ENCODE measurements at regions not wholly inside any gene's neighbourhood (a gene's known extent, or its start where the extent isn't known, plus 50 kb on each side); places are given as distances from the start of the nearest gene placed in this dataset.

- H3K4me2 ChIP-seq, result no peak overlapping the region
Observed at GRCh38 chr10:10165415-10165814, 852.3 kb upstream of the CELF2 start.

DNA sequence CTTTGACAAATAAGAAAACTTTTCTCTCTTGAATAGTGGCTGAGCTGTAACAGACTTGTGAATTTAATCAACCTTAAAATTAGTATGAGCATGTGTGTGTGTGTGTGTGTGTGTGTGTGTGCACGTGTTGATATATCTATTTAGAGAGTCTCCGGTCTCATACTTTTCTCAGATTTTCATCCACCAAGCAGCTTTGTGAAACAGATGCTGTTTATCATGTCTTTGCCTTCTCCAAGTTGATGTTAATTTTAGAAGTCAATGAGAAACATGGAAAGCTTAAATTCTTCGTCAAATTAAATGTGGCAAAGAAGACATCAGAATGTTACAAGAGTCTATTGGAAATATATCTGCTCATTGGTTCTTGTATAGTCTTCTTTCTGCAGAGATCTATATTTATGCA is 839.2 kb upstream of the CELF2 start:
- no peak overlapping the region for H3K27ac ChIP-seq
- WGBS (ENCODE audit: low lambda C conversion rate, missing lambda C conversion rate), result 94% methylated on average over 3 of the region's 3 CpGs
- no peaks in the 10 kb centered on the region for H3K9me2 ChIP-seq (replicated peaks; ENCODE audit: insufficient read depth)

More at GRCh38 chr10:10165415-10165814, 852.3 kb upstream of the CELF2 start:
- Histone ChIP-seq H4K20me1 (ENCODE audit: insufficient read depth, poor library complexity, severe bottlenecking) (no peaks in the 10 kb centered on the region), H3K4me3 (no peak overlapping the region), H3K27ac (no peak overlapping the region), H3K27me3 (no peaks in the 10 kb centered on the region), H3K9me3 (ENCODE audit: low read depth) (no peaks in the 10 kb centered on the region), H2AFZ (no peak overlapping the region), H3K9me2 (replicated peaks; ENCODE audit: insufficient read depth) (no peaks in the 10 kb centered on the region), H3K36me3 (replicated peaks; ENCODE audit: insufficient read depth, low read depth) (no peaks in the 10 kb centered on the region), H3K79me2 (no peaks in the 10 kb centered on the region), H3K4me1 (ENCODE audit: insufficient read depth) (no peaks in the 10 kb centered on the region)
- WGBS (ENCODE audit: low lambda C conversion rate, missing lambda C conversion rate), result 36% methylated on average over 1 of the region's 1 CpG
- TF ChIP-seq EZH2phosphoT487 (IDR thresholded peaks at IDR 0.05; ENCODE audit: low read depth, severe bottlenecking, unreplicated experiment) (no peak), CTCF (IDR thresholded peaks at IDR 0.05; ENCODE audit: poor library complexity) (no peak), EZH2 (IDR thresholded peaks at IDR 0.05; ENCODE audit: borderline replicate concordance) (no peak)
- DNase-seq (ENCODE audit: low spot score), result no peak

DNA sequence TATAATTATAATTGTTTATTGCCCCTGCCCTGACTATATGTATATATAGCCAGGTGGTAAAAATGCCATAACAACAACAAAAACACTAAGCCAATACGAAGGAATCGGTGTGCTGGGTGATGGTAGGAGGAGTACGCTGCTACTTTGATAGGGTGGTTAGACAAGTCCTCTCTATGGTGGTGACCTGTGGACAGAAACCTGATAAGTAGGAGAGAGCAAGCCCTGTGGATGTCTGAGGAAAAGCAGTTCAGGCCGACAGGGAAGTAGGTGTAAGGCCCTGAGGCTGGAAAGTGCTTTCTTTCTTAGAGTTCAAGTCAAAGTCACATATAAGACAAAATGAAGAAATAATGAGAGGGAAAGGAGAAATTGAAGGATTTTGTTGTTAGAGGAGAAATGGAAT is 823.8 kb upstream of the CELF2 start:
- Histone ChIP-seq H4K20me1 (ENCODE audit: insufficient read depth, poor library complexity, severe bottlenecking) (no peaks in the 10 kb centered on the region), H3K4me3 (no peak overlapping the region), H3K27ac (no peak overlapping the region), H3K9me2 (replicated peaks; ENCODE audit: insufficient read depth) (no peaks in the 10 kb centered on the region), H3K79me2 (no peaks in the 10 kb centered on the region), H2AFZ (no peak overlapping the region), H3K36me3 (replicated peaks; ENCODE audit: insufficient read depth, low read depth) (no peaks in the 10 kb centered on the region), H3K4me2 (no peak overlapping the region), H3K4me1 (ENCODE audit: insufficient read depth) (no peaks in the 10 kb centered on the region), H3K27me3 (no peaks in the 10 kb centered on the region), H3K9me3 (ENCODE audit: low read depth) (no peaks in the 10 kb centered on the region)
- TF ChIP-seq EZH2phosphoT487 (IDR thresholded peaks at IDR 0.05; ENCODE audit: low read depth, severe bottlenecking, unreplicated experiment) (no peak), CTCF (IDR thresholded peaks at IDR 0.05; ENCODE audit: poor library complexity) (no peak), EZH2 (IDR thresholded peaks at IDR 0.05; ENCODE audit: borderline replicate concordance) (no peak)
- WGBS (ENCODE audit: low lambda C conversion rate, missing lambda C conversion rate), result 80% methylated on average over 4 of the region's 4 CpGs
- DNase-seq (ENCODE audit: low spot score), result no peak

More for the DNA sequence above, 839.2 kb upstream of the CELF2 start:
- no peak for DNase-seq (ENCODE audit: low spot score)
- H3K4me3 ChIP-seq, result no peak overlapping the region
- no peaks in the 10 kb centered on the region for H4K20me1 ChIP-seq (ENCODE audit: insufficient read depth, poor library complexity, severe bottlenecking)
- no peaks in the 10 kb centered on the region for H3K79me2 ChIP-seq
- H3K4me2 ChIP-seq, result no peak overlapping the region
- no peaks in the 10 kb centered on the region for H3K36me3 ChIP-seq (replicated peaks; ENCODE audit: insufficient read depth, low read depth)
- H2AFZ ChIP-seq, result no peak overlapping the region
- H3K4me1 ChIP-seq (ENCODE audit: insufficient read depth), result no peaks in the 10 kb centered on the region
- TF ChIP-seq CTCF (IDR thresholded peaks at IDR 0.05; ENCODE audit: poor library complexity), result no peak
- TF ChIP-seq EZH2 (IDR thresholded peaks at IDR 0.05; ENCODE audit: borderline replicate concordance), result no peak
- no peaks in the 10 kb centered on the region for H3K9me3 ChIP-seq (ENCODE audit: low read depth)
- no peaks in the 10 kb centered on the region for H3K27me3 ChIP-seq

DNA sequence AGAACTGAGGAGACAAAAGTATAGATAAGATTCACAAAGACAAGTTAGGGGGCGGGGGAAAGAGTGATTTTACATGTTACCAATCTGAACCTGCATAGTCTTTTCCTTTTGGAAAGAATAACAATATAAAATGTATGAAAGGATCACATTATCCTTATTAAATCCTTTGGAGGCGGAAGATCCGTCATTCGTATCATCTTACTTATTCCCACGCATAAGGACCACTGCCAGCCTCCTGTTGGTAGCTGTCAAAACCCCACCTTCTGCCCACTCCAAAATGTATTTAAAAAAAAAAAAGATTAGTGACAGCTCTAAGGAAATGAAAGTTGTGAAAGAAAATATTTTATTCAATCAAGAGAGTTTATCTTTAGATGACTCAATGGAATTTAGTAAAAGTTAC is 821.0 kb upstream of the CELF2 start:
- H3K36me3 ChIP-seq (replicated peaks; ENCODE audit: insufficient read depth, low read depth), result no peaks in the 10 kb centered on the region
- no peak overlapping the region for H3K4me2 ChIP-seq
- no peak overlapping the region for H3K27ac ChIP-seq
- H3K9me3 ChIP-seq (ENCODE audit: low read depth), result no peaks in the 10 kb centered on the region
- no peak for DNase-seq (ENCODE audit: low spot score)
- H3K9me2 ChIP-seq (replicated peaks; ENCODE audit: insufficient read depth), result no peaks in the 10 kb centered on the region
- WGBS (ENCODE audit: low lambda C conversion rate, missing lambda C conversion rate), result 93% methylated on average over 5 of the region's 5 CpGs
- H4K20me1 ChIP-seq (ENCODE audit: insufficient read depth, poor library complexity, severe bottlenecking), result no peaks in the 10 kb centered on the region
- H3K4me3 ChIP-seq, result no peak overlapping the region
- H3K4me1 ChIP-seq (ENCODE audit: insufficient read depth), result no peaks in the 10 kb centered on the region
- H3K27me3 ChIP-seq, result no peaks in the 10 kb centered on the region
- no peaks in the 10 kb centered on the region for H3K79me2 ChIP-seq
- no peak for TF ChIP-seq CTCF (IDR thresholded peaks at IDR 0.05; ENCODE audit: poor library complexity)
- TF ChIP-seq EZH2 (IDR thresholded peaks at IDR 0.05; ENCODE audit: borderline replicate concordance), result no peak
- TF ChIP-seq EZH2phosphoT487 (IDR thresholded peaks at IDR 0.05; ENCODE audit: low read depth, severe bottlenecking, unreplicated experiment), result no peak
- H2AFZ ChIP-seq, result no peak overlapping the region
